Adipocyte (in vitro differentiated cells): ENCODE measurements at regions not wholly inside any gene's neighbourhood (a gene's known extent, or its start where the extent isn't known, plus 50 kb on each side); places are given as distances from the start of the nearest gene placed in this dataset.

Source experiments
- DNase-seq: peaks from one replicate; pipeline ENCODE4 v3.0.0-alpha.2; 2015; ENCODE audit warnings: low read depth
- H3K27me3 ChIP-seq: replicated peaks from 2 replicates; pipeline ENCODE4 v1.7.0; 2013; ENCODE audit warnings: mild to moderate bottlenecking, low read length, moderate library complexity; ENCODE audit not compliant: control insufficient read depth, insufficient read depth
- H3K36me3 ChIP-seq: 2 replicates; pipeline ENCODE4 v1.7.0; 2013; ENCODE audit warnings: low read length, mild to moderate bottlenecking, moderate library complexity; ENCODE audit not compliant: control insufficient read depth, insufficient read depth, severe bottlenecking
- H3K4me1 ChIP-seq: 2 replicates; pipeline ENCODE4 v1.7.0; 2013; ENCODE audit warnings: mild to moderate bottlenecking, low read length, moderate library complexity; ENCODE audit not compliant: control insufficient read depth, insufficient read depth
- H3K4me3 ChIP-seq: 2 replicates; pipeline ENCODE4 v1.7.0; 2013; ENCODE audit warnings: mild to moderate bottlenecking, low read length, moderate library complexity
- H3K9ac ChIP-seq: 2 replicates; pipeline ENCODE4 v1.7.0; 2013; ENCODE audit warnings: mild to moderate bottlenecking, low read length, moderate library complexity
- H3K9me3 ChIP-seq: 2 replicates; pipeline ENCODE4 v1.7.0; 2013; ENCODE audit warnings: mild to moderate bottlenecking, low read length, moderate library complexity; ENCODE audit not compliant: control insufficient read depth

DNA sequence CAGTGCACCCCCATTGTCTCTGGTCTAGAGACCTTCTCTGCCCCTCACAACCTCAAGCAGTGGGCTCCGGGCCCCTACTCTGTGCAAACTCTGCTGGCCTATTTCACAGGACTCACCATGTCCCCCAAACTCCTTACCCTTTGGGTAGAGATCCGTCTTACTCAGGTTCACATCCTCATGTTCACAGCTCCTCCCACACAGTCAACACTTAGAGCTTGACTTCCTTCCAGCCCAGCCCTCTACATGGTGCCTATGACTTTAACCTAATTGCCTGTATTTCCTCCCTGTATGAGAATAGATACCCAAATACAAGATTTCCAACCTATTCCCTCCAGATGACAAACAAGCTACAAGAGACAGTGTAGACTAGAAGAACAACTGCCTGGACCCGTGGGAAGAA is 528.6 kb upstream of the JARID2 start:
- no peak for DNase-seq
- no peaks in the 10 kb centered on the region for H3K27me3 ChIP-seq
- peaks cover 34% of the 10 kb centered on the region for H3K4me1 ChIP-seq
- no peak overlapping the region for H3K9ac ChIP-seq
- no peaks in the 10 kb centered on the region for H3K9me3 ChIP-seq
- no peaks in the 10 kb centered on the region for H3K36me3 ChIP-seq
- no peak overlapping the region for H3K4me3 ChIP-seq

DNA sequence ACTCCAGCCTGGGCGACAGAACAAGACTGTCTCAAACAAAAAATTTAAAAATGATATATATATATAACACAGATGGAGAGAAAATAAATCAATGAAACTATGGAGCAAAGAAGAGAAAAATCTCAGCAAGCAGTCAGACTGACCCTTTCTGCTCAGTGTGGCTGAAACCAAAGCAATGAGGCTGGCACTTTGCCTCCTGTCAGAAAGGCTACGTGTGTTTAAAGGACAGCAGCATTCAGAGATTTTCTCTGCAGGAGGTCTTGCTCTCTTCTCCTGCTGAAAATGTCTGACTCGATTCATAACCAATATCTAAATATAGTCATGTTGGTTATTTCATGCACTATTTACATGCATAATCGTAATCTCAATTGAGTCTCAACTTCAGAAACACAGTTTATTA is 527.0 kb upstream of the JARID2 start:
- no peak overlapping the region for H3K9ac ChIP-seq
- DNase-seq = no peak
- H3K36me3 ChIP-seq = no peaks in the 10 kb centered on the region
- no peaks in the 10 kb centered on the region for H3K9me3 ChIP-seq
- H3K4me1 ChIP-seq = peaks cover 19% of the 10 kb centered on the region
- no peak overlapping the region for H3K4me3 ChIP-seq
- no peaks in the 10 kb centered on the region for H3K27me3 ChIP-seq

DNA sequence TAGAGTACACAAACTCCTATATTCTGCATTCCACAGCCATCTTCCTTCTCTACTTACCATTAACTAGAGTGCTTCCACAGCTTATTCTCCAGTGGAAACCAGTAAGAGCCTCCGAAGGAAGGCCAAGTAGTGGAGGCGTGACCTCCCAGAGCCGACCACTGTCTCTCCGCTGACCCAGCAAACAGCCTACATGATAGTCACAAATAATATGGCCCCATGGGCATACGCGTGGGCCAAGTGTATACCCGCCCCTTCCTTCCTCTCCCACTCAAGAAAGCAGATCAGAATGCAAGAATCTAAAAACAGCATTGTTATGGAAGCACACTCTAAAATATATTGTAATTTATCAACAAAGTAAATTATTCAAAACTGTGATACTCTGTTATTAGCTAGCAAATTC is 526.6 kb upstream of the JARID2 start:
- H3K9ac ChIP-seq = no peak overlapping the region
- H3K36me3 ChIP-seq = no peaks in the 10 kb centered on the region
- no peak for DNase-seq
- H3K27me3 ChIP-seq = no peaks in the 10 kb centered on the region
- peaks cover 16% of the 10 kb centered on the region for H3K4me1 ChIP-seq
- no peak overlapping the region for H3K4me3 ChIP-seq
- no peaks in the 10 kb centered on the region for H3K9me3 ChIP-seq

GRCh38 chr6:14720411-14721102 is 525.3 kb upstream of the JARID2 start:
- Histone ChIP-seq H3K4me3 (no peak overlapping the region), H3K27me3 (no peaks in the 10 kb centered on the region), H3K4me1 (peaks cover 16% of the 10 kb centered on the region), H3K36me3 (no peaks in the 10 kb centered on the region), H3K9me3 (no peaks in the 10 kb centered on the region), H3K9ac (no peak overlapping the region)
- DNase-seq = no peak

DNA sequence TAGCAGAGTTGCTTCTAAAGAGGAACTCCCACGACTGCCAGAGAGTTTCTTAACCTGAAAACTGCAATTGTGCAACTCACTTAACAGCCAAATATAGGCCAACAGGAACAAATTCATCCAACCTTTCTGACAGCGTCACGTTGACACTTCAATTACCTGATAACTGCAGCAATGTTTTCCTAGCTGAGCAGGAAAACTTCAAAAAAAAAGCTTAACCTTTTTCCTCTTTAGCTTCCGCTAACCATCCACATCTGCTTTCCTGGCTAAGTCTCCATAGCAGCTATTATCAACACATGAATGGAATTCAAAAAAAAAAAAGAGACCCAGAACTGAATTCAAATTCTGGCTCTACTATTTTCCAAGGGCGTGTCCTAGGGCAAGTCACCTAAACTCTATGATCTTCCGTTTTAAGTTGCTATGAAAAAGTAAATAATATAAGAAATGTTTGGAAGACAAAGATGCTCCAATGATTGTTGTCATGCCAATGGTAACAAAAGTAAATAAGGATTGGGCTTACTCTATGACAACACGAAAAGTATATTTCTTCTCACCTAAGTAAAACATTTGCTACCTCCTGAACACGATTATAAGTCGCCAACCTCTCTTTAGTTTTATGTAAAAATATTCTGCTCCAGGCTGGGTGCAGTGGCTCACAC is 524.6 kb upstream of the JARID2 start:
- H3K4me1 ChIP-seq = peaks cover 16% of the 10 kb centered on the region
- H3K4me3 ChIP-seq = no peak overlapping the region
- H3K9me3 ChIP-seq = no peaks in the 10 kb centered on the region
- peak; percentile 68 for DNase-seq
- no peaks in the 10 kb centered on the region for H3K27me3 ChIP-seq
- no peaks in the 10 kb centered on the region for H3K36me3 ChIP-seq
- H3K9ac ChIP-seq = no peak overlapping the region

DNA sequence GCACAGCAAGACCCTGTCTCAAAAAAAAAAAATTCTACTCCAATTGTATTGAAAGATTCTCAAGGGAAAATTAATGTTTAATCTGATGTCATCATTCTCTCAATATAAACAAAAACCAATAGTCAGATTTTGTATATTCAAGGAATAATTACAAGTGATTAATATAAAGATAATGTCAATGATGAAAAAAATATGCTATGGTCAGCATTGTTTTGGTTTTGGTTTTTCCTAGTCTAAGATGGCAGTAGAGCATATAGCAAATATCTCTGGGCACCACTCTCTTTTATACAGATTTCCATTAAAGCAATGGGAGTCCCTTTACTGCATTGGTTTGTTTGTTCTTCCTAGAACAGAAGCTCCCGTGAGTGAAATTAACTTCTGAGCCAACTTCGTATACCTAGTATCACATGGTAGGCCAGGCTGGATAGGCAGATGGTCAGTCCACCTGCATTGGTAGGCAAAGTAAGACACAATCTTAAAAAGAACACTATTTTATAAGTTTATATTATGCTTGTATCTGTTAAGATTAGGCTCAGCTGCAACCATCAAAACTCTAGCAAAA is 523.8 kb upstream of the JARID2 start:
- Histone ChIP-seq H3K27me3 (no peaks in the 10 kb centered on the region), H3K4me1 (peaks cover 16% of the 10 kb centered on the region), H3K36me3 (no peaks in the 10 kb centered on the region), H3K9ac (no peak overlapping the region), H3K4me3 (no peak overlapping the region), H3K9me3 (no peaks in the 10 kb centered on the region)
- no peak for DNase-seq

GRCh38 chr6:14722704-14723103 is 523.2 kb upstream of the JARID2 start:
- Histone ChIP-seq H3K4me3 (no peak overlapping the region), H3K9ac (no peak overlapping the region), H3K9me3 (no peaks in the 10 kb centered on the region), H3K27me3 (no peaks in the 10 kb centered on the region), H3K4me1 (peaks cover 21% of the 10 kb centered on the region), H3K36me3 (no peaks in the 10 kb centered on the region)
- DNase-seq = no peak

GRCh38 chr6:14723535-14724086 is 522.3 kb upstream of the JARID2 start:
- DNase-seq = no peak
- Histone ChIP-seq H3K27me3 (no peaks in the 10 kb centered on the region), H3K4me3 (no peak overlapping the region)

DNA sequence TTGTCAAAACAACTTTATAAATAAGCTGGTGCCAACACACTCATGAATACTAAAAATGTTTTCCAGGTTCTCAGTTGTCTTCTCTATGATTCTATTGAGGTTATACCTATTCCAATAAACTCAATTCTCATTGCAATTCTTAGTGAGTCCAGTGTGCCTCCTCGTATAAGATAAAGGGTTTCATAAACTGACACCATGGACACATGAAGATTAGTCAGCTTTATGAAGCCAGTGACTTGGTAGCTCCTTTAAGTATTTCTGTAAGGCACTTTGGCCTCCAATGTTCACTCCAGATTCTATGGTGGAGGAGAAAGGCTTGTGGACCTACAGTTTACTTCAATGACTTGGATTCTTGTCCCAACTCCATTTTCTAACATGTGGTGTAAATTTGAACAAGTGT is 521.3 kb upstream of the JARID2 start:
- H3K9ac ChIP-seq = no peak overlapping the region
- no peak overlapping the region for H3K4me3 ChIP-seq
- no peak for DNase-seq

More at GRCh38 chr6:14723535-14724086, 522.3 kb upstream of the JARID2 start:
- Histone ChIP-seq H3K4me1 (peaks cover 30% of the 10 kb centered on the region), H3K9ac (no peak overlapping the region), H3K9me3 (no peaks in the 10 kb centered on the region), H3K36me3 (no peaks in the 10 kb centered on the region)

DNA sequence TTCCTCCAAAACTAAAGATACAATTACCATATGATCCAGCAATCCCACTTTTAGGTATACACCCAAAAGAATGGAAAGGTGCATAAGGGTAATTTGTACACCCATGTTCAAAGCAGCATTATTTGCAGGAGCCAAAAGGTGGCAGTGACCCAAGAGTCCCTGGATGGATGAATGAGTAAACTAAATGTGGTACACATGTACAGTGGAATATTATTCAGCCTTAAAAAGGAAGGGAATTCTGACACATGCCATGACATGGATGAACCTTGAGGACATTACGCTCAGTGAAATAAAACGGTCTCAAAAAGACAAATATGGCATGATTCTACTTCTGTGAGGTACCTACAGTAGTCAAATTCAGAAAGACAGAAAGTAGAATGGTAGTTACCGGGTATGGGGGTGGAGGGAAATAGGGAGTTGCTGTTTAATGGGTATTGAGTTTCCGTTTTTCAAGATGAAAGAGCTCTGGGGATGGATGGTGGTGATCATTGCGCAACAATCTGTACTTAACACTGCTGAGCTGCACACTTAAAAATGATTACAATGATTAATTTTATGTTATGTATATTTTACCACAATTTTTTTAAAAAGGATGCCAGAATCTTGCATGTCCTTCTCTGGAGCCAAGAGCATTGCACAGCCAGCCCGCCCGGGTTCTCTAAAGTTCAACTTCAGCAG is 518.9 kb upstream of the JARID2 start:
- DNase-seq = no peak
- Histone ChIP-seq H3K4me1 (peaks cover 29% of the 10 kb centered on the region), H3K36me3 (no peaks in the 10 kb centered on the region), H3K27me3 (no peaks in the 10 kb centered on the region), H3K9ac (no peak overlapping the region), H3K4me3 (no peak overlapping the region), H3K9me3 (no peaks in the 10 kb centered on the region)

More for the DNA sequence above, 521.3 kb upstream of the JARID2 start:
- Histone ChIP-seq H3K9me3 (no peaks in the 10 kb centered on the region), H3K4me1 (peaks cover 25% of the 10 kb centered on the region), H3K36me3 (no peaks in the 10 kb centered on the region), H3K27me3 (no peaks in the 10 kb centered on the region)
